NCI-H226 (cell line): ENCODE measurements at regions not wholly inside any gene's neighbourhood (a gene's known extent, or its start where the extent isn't known, plus 50 kb on each side); places are given as distances from the start of the nearest gene placed in this dataset.
"Not testable (repeated sequence)": the region's sequence is repeated elsewhere in the genome, so short reads cannot be mapped to it uniquely, and the experiment has no call there.

Experiments used
- DNase-seq: peaks from one replicate; pipeline ENCODE4 v3.0.0-alpha.2; 2015

DNA sequence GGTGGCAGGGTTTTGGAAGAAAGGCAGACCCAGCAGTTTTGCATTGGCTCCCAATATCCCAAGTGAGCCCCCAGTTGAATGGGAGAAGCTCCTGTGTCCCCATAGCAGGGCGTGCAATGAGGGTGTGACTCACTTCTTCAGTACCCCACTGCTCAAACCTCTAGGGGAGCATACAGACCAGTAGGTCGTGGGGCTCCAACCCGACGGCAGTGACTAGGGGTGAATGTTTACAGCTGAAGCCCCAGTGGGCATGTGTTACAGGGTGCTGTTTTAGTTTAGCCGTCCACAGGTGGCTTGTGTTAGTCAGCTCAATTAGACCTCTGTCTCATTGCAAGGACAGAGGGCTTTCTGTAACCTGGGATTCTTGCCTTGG is 564.5 kb upstream of the CNTN5 start:
- DNase-seq: no peak

DNA sequence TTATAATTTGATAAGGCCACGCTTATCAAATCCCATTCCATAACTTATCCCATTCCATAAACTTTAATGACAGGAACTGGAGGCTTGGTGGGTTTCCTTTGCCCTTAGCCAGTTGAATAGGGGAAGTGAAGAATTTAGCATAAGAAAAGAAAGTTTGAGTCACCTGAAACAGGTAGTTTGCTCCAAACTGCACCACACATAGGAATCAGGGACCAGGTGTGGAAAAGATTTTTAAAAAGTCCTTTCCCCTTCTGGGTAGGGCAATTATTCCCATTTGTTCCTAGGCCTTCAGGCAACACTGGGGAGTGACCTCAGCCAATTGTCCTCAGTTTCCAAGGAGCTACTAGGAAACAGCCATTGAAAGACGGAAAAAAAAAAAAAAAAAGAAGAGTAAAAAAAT is 525.7 kb upstream of the CNTN5 start:
- DNase-seq: no peak

DNA sequence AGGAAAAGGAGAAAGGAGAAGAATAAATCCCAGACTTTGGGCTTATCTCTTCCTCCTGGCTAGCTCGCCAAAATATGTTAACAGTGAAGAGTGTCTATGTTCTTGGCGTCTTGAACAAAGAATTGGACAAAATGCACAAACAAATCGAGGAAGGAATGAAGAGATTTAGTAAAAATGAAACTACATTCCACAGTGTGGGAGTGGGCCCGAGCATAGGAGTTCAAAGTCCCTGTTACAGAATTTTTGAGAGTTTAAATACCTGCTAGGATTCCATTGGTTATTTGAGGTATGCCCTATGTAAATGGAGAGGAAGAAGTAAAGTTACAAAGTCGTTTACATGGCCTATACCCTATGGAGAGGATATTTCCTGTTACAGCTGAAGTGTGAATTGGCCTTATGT is 525.1 kb upstream of the CNTN5 start:
- no peak for DNase-seq

DNA sequence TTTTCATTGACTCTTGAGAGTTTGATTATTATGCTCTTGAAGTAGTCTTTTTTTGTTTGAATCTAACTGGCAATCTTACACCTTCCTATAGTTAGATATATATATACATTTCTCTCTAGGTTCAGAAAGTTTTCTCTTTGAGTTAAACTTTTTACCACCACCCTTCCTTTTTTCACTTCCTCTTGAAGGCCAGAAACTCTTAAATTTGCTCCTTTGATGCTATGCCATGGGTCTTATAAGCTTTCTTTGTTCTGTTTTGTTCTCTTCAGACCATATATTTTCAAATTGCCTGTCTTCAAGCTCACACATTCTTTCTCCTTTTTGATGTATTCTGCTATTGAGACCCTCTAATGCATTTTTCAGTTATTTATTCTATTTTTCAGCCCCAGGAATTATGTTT is 513.5 kb upstream of the CNTN5 start:
- DNase-seq: no peak

DNA sequence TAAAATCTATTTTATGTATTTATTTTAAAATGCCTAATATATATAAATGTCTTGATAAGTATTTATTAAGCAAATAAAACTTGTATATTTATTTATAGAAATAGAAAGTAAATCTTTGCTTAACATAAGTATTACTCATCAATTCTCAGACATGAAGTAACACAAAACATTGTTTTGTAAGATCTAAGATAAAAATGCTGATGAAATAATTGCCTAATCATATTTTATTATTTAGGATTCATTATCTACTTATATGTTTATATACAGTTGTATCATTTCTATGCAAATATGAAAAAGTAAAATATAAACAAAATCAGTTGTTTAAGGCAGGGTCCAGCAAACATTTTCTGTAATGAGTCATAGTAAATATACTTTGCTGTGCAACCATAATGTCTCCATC is 507.8 kb upstream of the CNTN5 start:
- no peak for DNase-seq

DNA sequence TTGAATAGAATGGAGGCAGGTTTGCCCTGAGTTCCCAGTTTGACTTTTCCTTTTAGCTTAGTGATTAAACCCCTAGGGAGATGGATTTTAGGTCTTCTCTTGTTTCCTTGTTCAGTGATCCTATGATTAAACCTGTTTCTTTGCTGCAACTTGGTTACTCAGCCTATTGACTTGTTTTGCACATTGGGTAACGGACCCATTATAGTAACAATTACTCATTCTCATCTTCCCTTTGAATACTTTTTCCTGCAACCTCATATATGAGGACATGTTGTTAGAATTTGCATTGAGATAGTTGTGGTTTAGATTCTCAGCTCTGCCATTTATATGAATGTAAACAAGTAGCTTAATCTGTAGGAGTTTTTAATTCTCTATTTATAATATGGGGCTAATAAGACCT is 489.2 kb upstream of the CNTN5 start:
- DNase-seq: no peak

DNA sequence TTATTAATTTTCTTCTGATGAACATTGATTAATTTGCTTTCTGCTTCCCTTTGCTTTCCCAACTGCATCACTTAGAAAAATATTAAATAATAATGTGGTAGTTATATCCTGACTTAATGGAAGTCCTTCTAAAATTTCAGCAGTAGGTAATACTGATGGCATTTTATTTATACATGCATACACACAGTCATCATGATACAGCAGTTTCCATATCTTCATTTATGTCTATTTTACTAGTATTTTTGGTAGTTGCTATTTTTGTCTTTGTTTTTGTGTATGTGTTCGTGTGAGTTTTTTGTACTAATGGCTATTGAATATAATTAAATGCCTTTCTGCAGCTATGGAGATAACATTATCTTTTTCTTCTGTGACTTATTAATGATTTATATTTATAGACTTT is 484.7 kb upstream of the CNTN5 start:
- no peak for DNase-seq

DNA sequence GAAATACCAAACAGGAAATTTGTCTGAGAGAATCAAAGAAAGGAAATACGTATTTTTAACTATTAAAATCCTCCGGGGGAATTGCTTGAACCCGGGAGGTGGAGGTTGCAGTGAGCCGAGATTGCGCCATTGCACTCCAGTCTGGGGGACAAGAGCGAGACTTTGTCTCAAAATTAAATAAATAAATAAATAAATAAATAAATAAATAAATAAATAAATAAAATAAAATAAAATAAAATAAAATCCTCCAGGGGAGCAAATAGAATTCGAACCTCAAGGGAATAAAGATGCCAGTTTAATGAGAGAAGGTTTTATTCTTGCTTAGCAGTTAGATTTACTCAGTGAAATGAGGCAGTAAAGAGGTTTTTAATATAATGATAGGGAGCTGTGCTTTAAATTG is 482.4 kb upstream of the CNTN5 start:
- DNase-seq: not testable (repeated sequence)

DNA sequence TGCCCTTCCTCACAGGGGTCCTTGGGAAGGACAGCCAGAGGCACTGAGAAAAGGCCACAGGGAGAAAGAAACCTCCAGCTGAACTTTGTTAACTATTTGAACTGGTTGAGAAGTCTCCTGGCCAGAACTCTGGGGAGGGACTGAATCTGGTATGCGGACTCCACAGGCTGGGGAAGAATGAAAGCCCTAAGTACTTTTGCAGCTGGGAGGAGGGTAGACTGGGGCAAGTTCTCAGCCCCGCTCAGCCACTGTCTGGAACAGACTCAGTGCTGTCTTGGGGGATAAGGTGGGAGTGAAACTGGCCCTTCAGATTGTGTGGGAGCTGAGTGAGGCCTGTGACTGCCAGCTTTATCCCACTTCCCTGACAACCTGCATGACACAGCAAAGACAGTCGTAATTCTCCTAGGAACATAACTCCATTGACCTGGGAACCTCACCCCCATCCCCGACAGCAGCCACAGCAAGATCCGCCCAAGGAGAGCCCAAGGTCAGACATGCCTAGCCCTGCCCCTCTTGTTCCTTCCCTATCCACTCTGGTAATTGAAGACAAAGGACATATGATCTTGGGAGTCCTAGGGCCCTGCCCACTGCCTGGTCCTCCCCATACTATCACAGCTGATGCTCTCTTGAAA is 475.1 kb upstream of the CNTN5 start:
- no peak for DNase-seq

DNA sequence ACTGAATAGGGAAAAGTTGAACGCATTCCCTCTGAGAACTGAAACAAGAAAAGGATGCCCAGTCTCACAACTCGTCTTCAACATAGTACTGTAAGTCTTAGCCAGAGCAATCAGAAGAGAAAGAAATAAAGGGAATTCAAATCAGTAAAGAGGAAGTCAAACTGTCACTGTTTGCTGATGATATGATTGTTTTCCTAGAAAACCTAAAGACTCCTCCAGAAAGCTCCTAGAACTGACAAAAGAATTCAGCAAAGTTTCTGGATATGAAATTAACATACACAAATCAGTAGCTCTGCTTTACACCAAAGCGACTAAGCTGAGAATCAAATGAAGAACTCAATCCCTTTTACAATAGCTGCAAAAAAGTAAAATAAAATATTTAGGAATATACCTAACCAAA is 471.2 kb upstream of the CNTN5 start:
- no peak for DNase-seq

DNA sequence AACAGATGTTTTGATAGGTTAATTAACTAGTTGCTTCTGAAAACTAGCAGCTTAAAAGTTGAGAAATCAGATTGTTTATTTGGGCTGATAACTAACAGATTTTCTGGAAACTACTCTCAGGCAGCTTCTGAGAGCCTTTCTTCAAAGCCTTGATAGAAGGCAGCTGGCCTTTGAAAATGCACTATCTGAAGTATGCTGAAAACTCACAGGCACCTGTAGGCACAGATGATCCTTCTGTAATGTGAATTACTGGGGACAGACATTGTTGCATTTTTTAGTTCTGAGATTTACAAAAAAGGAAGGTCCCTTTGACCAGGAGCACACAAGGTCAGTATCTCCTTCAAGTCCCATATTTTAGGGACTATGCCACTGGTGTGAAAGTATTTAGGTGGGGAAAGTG is 460.8 kb upstream of the CNTN5 start:
- DNase-seq: no peak

DNA sequence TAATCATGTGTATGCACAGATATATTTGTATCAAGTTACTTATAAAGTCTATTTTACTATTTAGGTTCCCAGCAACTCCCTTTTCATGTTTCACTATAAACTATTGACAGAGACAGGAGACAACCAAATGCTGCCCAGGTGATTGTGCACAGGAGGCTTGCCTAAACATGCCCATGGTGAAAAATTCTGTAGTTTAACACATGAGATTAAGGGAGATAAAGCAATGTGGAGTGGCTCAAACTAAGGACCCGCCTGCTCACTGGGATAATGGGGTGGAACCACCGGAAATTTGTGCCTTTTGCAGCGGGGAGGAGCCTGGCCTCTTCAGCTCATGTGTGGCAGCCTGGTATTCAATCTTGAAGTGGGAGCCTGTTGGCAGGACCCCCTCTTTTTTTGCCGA is 459.5 kb upstream of the CNTN5 start:
- DNase-seq: no peak

DNA sequence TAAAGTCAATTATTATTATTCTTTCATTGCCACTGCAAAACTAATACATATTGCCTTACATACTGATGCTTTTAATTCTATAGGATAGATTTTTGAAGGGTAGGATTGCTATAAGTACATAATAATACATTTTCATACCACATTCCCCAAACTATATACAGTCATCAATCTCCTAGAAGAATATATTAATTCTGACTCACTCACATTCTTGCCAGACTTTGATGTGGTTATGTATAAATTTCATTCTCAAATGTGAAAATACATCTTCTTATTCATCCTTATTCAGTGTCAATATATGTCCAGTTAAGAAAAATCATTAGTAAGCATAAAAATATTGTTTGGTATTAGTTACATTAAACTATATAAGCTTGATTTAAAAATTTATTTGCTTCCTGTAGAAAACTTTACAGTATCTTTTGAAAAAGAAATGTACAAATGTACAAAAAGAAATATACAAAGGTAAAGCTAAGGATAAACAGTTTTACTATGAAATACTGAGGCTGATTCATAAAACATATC is 458.8 kb upstream of the CNTN5 start:
- DNase-seq: no peak

DNA sequence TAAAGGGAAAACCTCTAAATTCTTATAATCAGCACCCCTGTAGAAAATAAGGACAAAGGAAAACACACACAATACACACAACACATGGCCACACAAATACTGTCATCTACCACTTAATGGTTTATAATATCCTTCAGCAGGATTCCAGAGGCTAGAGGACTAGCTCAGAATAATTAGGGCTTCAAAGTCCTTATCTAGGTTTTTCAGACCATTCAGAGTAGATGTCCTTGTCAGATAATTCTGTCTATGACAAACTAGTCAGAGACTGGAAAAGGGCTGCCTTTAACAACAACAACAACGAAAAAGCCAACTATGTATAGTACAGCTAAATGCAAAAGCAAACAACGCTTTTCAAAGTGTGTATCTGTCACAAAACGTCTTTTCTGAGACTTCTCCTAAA is 456.5 kb upstream of the CNTN5 start:
- DNase-seq: no peak

DNA sequence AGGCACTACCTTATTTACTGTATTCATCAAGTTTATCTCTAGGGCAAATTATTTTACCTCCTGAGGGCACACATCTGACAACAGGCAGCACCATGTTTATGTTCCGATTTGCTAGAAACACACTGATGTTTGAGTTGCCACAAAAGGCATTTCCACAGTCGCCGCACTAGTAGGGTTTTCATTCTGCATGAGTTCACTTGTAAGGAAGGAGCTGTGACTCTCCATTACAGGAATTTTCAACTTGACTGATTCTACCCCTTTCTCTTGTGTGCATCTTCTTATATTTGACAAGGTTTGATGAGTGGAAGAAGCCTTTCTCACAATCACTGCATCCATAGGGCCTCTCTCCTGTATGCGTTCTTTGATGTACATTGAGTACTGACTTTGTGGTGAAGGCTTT is 455.9 kb upstream of the CNTN5 start:
- no peak for DNase-seq

DNA sequence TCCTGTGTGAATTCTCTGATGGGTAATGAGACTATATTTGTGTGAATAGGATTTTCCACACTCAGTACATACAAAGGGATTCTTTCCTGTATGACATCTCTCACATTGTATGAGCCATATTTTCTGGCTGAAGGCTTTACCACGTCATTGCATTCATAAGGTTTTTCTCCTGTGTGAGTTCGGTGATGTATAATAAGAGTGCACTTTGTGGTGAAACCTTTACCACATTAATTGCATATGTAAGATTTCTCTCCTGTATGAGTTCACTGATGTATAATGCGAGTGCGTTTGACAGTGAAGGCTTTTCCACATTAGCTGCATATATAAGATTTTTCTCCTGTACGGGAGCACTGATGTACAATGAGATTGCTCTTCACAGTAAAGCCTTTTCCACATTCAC is 455.4 kb upstream of the CNTN5 start:
- DNase-seq: no peak

DNA sequence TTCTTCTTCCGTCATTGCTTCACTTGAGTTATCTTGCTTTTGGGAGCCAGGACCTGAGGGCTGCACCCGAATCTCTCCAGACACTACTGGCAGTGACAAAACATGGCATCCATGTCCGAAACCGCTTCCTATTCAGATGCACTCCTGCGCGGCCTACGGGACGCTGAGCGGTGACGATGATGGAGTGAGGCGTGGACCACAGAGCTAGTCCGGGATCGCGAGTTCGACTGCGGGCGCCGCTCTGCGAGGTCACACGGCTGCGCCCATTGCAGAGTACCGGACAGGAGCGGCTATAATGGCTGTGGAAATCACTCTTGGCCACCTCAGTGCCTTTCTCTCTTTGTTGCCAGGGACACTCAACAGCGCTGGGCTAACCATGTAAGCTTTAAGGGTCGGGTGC is 453.8 kb upstream of the CNTN5 start:
- no peak for DNase-seq

DNA sequence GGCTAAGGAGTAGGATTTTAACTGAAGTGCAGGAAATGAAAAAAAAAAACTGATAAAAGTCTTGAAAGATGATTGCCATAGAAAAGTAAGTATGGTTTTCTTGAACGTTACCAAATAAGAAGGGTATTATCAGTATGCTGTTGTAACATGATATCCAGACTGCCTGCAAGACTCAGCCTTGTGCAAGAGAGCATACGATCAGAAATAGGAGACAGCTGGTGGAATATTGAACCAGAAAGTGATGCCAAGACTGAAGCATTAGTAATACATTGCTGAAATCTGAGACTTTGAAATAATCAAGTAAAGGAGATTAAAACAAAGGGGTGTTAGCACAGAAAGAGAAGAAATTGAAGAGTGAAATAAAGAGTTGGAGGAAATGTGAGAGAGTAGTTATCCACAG is 452.7 kb upstream of the CNTN5 start:
- no peak for DNase-seq

DNA sequence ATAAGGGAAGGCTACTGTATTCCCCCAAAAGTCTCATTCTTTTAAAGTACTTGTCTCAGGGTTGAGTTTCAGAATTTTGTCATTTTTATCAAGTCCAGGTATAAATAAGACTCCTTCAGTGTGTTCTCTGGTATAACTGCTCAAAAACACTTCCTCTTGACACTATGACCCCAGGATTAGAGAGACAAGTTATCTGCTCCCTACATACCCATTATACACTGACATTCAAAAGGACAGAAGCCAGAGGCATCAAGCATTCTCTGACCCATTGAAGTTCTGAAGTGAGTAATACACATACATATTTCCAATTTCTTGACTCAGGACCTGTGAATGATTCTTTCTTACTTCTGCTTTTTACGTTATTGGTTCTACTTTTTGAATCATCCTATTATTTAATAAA is 447.8 kb upstream of the CNTN5 start:
- DNase-seq: no peak

DNA sequence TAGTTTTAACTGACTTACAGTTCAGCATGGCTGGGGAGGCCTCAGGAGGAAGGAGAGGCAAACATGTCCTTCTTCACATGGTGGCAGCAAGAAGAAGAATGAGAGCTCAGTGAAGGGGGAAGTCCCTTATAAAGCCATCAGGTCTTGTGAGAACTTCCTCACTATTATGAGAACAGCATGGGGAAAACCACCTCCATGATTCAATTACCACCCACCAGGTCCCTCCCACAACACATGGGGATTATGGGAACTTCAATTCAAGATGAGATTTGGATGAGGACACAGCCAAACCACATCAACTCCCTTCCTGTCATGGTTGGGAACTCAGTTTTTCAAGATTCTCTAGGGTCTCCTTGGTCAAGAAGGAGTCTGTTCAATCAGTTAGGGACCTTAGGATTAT is 432.9 kb upstream of the CNTN5 start:
- no peak for DNase-seq

DNA sequence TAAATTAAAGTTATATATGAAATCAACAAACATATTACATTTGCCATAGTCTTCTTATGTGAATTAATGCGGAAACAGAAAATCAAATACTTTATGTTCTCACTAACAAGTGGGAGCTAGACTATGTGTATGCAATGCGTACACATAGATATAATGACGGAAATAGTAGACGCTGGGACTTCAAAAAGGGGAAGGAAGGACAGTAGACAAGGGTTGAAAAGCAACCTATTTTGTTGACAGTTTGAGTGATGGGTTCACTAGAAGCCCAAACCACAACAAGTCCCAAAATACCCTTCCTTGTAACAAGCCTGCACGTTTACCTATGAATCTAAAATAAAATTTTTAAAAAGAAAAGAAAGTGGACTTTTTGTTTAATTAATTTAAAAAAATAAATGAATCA is 430.8 kb upstream of the CNTN5 start:
- no peak for DNase-seq

DNA sequence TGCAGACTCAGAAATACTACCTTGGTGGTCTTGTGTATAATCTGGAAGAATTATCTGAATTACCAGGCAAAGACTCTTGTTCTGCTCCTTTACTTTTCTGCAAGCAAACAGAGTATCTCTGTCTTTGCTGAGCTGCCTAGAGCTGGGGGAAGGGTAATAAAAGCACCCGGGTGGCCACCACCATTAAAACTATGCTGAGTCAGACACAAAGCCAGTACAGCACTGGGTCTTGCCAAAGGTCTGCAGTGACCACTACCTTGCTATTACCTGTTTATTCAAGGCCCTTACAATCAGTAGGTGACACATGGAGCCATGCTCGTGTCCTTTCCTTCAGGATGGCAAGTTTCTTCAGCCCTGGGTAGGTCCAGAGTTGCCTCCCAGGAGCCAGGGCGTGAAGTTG is 420.6 kb upstream of the CNTN5 start:
- no peak for DNase-seq

DNA sequence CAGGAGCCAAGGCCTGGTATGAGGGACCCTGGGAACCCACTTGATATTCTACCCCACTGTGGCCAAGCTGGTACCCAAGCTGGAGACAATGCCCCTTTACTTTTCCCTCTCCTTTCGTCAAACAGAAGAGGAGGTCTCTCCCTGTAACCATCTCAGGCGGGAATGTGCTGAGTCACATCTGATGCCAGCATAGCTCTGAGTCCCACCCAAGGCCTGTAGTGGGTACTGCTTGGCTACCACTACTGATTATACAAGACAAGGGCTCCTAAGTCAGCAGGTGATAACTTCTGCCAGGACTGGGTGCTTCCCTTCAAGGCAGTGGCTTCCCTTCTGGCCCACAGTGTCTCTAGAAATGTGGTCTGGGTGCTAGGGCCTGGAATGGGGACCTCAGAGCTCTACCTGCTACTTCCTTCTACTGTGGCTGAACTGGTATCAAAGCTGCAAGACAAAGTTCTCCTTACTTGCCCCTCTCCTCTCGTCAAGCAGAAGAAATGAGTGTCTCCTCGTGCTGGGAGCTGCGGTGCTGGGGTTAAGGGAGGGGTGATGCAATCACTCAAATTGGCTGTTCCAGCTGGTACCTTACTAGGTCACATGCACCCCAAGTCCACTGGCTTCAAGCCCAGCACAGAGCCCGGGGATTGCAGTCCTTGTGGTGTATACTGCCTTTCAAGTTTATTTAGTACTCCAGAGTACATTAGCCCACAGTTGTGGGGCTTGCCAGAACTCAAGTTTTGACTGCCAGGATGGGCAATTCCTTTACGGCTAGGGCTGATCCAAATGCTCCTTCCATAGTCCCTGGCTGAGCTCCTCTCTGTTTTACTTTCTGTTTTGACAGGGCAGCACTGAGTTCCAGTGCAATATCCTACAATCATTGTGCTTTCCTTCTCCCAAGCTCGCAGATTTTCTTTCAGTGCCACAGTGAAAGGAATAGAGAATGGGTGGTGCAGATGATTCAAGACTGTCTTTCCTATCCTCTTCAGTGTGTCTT is 419.7 kb upstream of the CNTN5 start:
- DNase-seq: no peak

DNA sequence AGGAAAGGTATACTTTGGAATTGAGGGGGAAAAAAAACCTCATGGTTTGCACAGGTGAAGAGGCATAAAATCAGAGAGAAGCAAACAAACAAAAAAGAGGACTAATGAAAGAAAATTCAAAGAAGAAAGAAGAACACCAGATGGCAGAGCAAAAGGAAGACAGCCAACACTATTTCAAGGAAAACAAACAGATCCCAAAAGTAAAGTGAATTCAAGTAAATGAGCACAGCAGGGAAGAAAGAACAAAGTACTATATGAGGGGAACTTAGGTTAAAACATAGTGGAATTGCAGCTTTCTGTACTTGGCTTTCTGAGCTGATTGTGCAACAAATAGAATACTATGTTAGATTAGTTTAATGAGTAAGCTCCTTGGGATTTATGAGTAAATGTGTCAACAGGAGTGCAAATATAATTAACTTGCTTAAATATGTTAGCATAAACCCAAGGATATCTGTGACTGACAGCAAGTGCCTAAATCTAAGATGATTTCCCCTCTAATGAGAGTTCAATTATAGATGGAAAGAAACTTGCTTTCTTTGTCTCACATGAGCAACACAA is 404.6 kb upstream of the CNTN5 start:
- no peak for DNase-seq
